Prostate gland (tissue), 2 donors: ENCODE measurements at regions not wholly inside any gene's neighbourhood (a gene's known extent, or its start where the extent isn't known, plus 50 kb on each side); places are given as distances from the start of the nearest gene placed in this dataset.

ENCODE experiments used
- POLR2AphosphoS5 ChIP-seq: sonication (generic); formaldehyde crosslinking; IDR thresholded peaks from one replicate; pipeline ENCODE4 v1.6.1; 2017; ENCODE audit warnings: antibody characterized with exemption
- TF ChIP-seq, protein P1 (sequence below), 4 experiments: fragments of 200-600 bp in 2 of 4; fragments of 450-650 bp in 2 of 4; sonication (generic) in 2 of 4; IDR thresholded peaks; 1 replicate in 3 of 4; 2 replicates in 1 of 4; pipeline ENCODE4 v1.5.1; 2016 to 2019; ENCODE audit warnings: antibody characterized with exemption in 4 of 4, mild to moderate bottlenecking in 2 of 4, moderate library complexity in 2 of 4

DNA sequence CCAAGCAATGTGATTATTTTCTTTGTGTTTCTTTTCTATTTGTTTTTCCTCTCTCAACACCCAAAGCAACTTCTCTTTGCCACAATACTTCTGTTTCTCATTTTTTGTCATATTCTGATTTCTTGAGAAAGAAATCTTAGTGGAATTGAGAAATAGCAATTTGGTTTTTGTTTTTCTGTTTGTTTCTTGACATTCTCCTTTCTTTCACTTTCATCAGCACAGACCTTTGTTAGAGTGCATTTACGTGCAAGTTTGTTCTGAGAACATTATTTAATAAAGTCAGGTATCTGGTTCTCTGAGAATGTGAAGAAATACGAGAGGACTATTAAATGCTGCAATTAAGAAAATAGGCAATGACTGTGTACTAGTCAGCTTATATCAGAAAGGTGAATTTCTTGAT, 608.1 kb upstream of the AADAT start:
- no peak for TF ChIP-seq POLR2AphosphoS5
- TF ChIP-seq, protein P1, sequence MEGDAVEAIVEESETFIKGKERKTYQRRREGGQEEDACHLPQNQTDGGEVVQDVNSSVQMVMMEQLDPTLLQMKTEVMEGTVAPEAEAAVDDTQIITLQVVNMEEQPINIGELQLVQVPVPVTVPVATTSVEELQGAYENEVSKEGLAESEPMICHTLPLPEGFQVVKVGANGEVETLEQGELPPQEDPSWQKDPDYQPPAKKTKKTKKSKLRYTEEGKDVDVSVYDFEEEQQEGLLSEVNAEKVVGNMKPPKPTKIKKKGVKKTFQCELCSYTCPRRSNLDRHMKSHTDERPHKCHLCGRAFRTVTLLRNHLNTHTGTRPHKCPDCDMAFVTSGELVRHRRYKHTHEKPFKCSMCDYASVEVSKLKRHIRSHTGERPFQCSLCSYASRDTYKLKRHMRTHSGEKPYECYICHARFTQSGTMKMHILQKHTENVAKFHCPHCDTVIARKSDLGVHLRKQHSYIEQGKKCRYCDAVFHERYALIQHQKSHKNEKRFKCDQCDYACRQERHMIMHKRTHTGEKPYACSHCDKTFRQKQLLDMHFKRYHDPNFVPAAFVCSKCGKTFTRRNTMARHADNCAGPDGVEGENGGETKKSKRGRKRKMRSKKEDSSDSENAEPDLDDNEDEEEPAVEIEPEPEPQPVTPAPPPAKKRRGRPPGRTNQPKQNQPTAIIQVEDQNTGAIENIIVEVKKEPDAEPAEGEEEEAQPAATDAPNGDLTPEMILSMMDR (IDR thresholded peaks at IDR 0.05): no peak
